ENCODE measurements at regions not wholly inside any gene's neighbourhood (a gene's known extent, or its start where the extent isn't known, plus 50 kb on each side); places are given as distances from the start of the nearest gene placed in this dataset.

DNA sequence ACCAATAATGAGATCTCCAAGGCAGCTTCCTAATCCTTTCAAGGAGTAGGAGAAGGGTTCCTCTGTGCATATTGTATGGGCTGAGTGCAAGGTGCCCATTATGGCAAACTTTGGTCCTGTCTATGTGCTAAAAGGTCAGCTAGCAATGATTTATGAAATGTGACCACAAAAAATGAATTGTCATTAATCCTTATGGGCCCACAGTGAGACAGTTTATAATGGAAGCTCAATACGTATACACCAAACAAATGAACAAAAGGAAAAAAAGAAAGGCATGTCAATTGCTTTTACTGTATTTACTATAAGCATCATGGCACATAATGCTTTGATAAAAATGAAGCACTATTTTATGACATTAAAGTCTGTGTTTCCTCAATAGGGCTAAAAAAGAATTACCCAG lies 54.5 kb downstream of the ELAPOR2 start:
- TF ChIP-seq CTCF (IDR thresholded peaks at IDR 0.05 in 2 of 3, conservative IDR thresholded peaks at IDR 0.05 in 1 of 3; ENCODE audit: control insufficient read depth in 2 of 3, extremely low read depth in 1 of 3, insufficient read depth in 1 of 3, low read depth in 3 of 3, low read length in 3 of 3) (no peak), CEBPB (IDR thresholded peaks at IDR 0.05; ENCODE audit: borderline replicate concordance in 1 of 2, low read depth in 2 of 2, low read length in 2 of 2) (no peak), CEBPZ (IDR thresholded peaks at IDR 0.05; ENCODE audit: low read depth, low read length) (no peak), POLR2AphosphoS5 (IDR thresholded peaks at IDR 0.05; ENCODE audit: low read length) (no peak), KAT2A (conservative IDR thresholded peaks at IDR 0.05; ENCODE audit: control insufficient read depth, low read depth, low read length) (no peak), CHD2 (IDR thresholded peaks at IDR 0.05; ENCODE audit: borderline replicate concordance, low read depth, low read length) (no peak), POLR2AphosphoS2 (IDR thresholded peaks at IDR 0.05; ENCODE audit: low read depth, low read length) (no peak), POLR2A (IDR thresholded peaks at IDR 0.05; ENCODE audit: low read depth, low read length) (no peak), SUZ12 (IDR thresholded peaks at IDR 0.05; ENCODE audit: unreplicated experiment) (no peak), RBBP5 (conservative IDR thresholded peaks at IDR 0.05) (no peak)
- TF ChIP-seq, protein P1, sequence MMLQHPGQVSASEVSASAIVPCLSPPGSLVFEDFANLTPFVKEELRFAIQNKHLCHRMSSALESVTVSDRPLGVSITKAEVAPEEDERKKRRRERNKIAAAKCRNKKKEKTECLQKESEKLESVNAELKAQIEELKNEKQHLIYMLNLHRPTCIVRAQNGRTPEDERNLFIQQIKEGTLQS (IDR thresholded peaks at IDR 0.05; ENCODE audit: borderline replicate concordance, extremely low read depth, low read depth, low read length), result no peak
